Testis (tissue), 2 donors: ENCODE measurements at regions not wholly inside any gene's neighbourhood (a gene's known extent, or its start where the extent isn't known, plus 50 kb on each side); places are given as distances from the start of the nearest gene placed in this dataset.

Experiments used
- POLR2A ChIP-seq: fragments of 450-650 bp; IDR thresholded peaks from one replicate; pipeline ENCODE4 v1.6.1; 2017; ENCODE audit warnings: antibody characterized with exemption, mild to moderate bottlenecking, moderate library complexity
- TF ChIP-seq, protein P1 (sequence below), 3 experiments: fragments of 450-650 bp in 2 of 3; fragments of 200-600 bp in 1 of 3; sonication (generic) in 1 of 3; IDR thresholded peaks; one replicate each; pipeline ENCODE4 v1.5.1; 2016 to 2019; ENCODE audit warnings: antibody characterized with exemption in 3 of 3, mild to moderate bottlenecking in 2 of 3, moderate library complexity in 1 of 3

DNA sequence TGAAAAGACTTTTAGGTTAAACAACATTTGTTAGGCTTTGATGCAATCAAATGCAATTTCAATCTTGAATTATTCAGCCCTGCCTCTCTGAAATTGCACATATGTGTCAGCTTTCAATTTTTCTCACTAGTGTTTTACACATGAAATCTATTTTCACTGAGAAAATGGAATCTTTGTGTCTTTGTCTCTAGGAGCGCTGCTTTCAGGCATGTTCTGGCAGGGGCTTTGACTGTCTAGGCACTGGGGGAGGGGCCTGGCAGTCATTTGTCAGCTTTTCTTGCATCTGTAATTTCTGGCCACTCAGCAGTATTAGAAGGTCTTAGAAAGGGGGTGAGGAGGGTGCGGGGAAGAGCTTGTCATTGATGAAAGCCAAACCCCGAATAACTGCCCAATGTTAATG lies 264.4 kb downstream of the PTPRC start:
- TF ChIP-seq, protein P1, sequence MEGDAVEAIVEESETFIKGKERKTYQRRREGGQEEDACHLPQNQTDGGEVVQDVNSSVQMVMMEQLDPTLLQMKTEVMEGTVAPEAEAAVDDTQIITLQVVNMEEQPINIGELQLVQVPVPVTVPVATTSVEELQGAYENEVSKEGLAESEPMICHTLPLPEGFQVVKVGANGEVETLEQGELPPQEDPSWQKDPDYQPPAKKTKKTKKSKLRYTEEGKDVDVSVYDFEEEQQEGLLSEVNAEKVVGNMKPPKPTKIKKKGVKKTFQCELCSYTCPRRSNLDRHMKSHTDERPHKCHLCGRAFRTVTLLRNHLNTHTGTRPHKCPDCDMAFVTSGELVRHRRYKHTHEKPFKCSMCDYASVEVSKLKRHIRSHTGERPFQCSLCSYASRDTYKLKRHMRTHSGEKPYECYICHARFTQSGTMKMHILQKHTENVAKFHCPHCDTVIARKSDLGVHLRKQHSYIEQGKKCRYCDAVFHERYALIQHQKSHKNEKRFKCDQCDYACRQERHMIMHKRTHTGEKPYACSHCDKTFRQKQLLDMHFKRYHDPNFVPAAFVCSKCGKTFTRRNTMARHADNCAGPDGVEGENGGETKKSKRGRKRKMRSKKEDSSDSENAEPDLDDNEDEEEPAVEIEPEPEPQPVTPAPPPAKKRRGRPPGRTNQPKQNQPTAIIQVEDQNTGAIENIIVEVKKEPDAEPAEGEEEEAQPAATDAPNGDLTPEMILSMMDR (IDR thresholded peaks at IDR 0.05) = no peak
- no peak for TF ChIP-seq POLR2A
